Fibroblast of the aortic adventitia (primary cell): ENCODE measurements at regions not wholly inside any gene's neighbourhood (a gene's known extent, or its start where the extent isn't known, plus 50 kb on each side); places are given as distances from the start of the nearest gene placed in this dataset.
A peak's percentile ranks its signal among the peaks of the same experiment; 100 is the strongest.

Experiments used
- DNase-seq: peaks from one replicate; pipeline ENCODE4 v3.0.0-alpha.2; 2010; ENCODE audit warnings: low read depth
- H3K4me3 ChIP-seq: 2 replicates; pipeline ENCODE4 v1.5.1; 2011; ENCODE audit warnings: low read depth, mild to moderate bottlenecking, control low read depth, low read length, moderate library complexity
- TF ChIP-seq, protein P1 (sequence below): IDR thresholded peaks from 2 replicates; pipeline ENCODE4 v1.5.1; 2011; ENCODE audit warnings: mild to moderate bottlenecking, low read length, control low read depth, inconsistent platforms; ENCODE audit not compliant: insufficient read depth

- DNase-seq: no peak
- TF ChIP-seq, protein P1, sequence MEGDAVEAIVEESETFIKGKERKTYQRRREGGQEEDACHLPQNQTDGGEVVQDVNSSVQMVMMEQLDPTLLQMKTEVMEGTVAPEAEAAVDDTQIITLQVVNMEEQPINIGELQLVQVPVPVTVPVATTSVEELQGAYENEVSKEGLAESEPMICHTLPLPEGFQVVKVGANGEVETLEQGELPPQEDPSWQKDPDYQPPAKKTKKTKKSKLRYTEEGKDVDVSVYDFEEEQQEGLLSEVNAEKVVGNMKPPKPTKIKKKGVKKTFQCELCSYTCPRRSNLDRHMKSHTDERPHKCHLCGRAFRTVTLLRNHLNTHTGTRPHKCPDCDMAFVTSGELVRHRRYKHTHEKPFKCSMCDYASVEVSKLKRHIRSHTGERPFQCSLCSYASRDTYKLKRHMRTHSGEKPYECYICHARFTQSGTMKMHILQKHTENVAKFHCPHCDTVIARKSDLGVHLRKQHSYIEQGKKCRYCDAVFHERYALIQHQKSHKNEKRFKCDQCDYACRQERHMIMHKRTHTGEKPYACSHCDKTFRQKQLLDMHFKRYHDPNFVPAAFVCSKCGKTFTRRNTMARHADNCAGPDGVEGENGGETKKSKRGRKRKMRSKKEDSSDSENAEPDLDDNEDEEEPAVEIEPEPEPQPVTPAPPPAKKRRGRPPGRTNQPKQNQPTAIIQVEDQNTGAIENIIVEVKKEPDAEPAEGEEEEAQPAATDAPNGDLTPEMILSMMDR: no peak
- H3K4me3 ChIP-seq: no peak overlapping the region
Measured at GRCh38 chr19:37303591-37304171, 67.2 kb upstream of the ZNF527 start.

GRCh38 chr19:37304190-37304883, 66.6 kb upstream of the ZNF527 start:
- no peak overlapping the region for H3K4me3 ChIP-seq
- TF ChIP-seq, protein P1: no peak
- no peak for DNase-seq

DNA sequence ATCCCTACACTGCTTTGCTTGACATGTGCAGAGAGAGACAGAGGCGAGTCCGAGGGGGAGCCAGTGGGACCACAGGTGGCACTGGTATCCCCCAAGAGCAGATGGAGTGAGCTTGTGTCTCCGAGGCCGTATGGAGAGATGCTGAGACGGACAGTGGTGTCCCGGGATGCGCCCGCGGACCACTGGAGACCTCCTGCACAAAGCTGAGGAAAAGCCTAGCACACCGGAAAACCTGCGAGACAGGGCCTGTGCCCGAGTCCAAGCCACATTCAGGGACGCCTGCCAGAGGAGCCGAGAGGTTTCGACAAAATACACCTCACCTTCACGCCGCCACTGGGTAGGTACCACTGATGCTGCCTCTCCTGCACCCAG, 66.0 kb upstream of the ZNF527 start:
- H3K4me3 ChIP-seq: no peak overlapping the region
- TF ChIP-seq, protein P1: no peak
- DNase-seq: no peak

DNA sequence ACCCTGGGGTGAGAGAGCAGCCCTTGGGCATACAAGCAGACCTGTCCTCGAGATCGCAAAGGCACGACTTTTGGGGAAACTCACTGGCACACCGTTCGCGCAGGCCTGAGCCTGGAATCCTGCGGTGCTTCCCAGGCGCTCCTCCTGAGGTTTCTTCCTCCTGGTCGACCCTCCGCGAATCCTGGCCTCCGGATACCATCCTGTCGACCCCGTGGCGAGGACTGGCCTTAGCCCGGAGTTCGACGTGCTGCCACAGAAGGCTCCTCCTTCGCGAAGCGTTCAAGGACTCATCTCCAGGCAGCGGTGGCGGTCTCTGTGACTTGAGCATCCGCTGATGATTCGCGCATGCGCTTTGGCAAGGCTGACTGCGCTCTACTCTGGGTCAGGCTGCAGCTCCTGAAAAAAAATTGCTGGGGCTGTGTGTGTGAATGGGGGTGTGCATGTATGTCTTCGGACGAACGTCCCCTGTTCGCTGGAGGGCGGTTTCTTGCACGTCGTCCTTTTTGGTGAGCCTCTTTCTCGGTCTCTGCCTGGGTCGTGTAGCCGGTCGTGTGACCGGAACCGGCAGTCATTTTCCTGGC, 64.4 kb upstream of the ZNF527 start:
- TF ChIP-seq, protein P1: no peak
- no peak for DNase-seq
- H3K4me3 ChIP-seq: no peak overlapping the region

- H3K4me3 ChIP-seq: no peak overlapping the region
- TF ChIP-seq, protein P1: no peak
- DNase-seq: no peak
Measured at GRCh38 chr19:37309834-37310575, 60.9 kb upstream of the ZNF527 start.

DNA sequence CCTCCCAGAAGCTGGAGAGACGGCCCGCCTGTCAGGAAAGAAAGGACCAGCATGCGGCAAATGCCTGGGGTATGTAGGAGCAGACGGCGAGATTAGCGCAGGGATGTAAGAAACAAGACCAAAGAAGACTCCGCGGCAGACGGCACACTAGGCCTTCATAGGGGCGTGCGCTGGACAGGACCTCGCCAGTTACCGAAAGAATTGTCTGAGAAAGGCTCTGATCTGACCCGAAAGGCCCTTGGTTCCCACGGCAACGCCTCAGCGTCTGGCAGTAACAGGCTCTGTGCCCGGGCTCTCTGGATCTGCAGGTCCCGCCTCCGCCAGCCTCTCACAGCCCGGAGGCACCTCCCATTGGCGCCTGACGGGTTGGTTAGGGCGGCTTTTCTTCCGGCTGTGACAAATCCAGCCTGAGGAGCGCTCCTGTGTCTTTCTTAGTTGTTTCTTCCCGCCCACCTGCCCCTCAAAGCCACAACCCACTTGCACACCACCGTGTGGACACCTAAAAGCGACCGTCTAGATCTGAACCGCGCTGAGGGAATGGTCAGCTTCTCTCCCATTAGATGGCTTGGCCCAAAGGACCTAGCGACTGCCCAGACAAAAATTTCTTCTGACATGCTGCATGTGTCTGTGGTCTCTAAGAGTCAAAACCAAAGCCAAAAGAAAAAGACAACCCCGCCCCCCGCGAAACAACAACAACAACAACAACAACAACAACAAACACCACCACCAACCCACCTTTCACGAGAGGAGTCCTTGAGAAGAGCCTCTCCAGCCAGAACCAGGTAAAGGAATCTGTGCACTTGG, 58.2 kb upstream of the ZNF527 start:
- DNase-seq: peak; percentile 28
- peak overlapping the region; percentile 35 for H3K4me3 ChIP-seq
